ENCODE measurements at regions not wholly inside any gene's neighbourhood (a gene's known extent, or its start where the extent isn't known, plus 50 kb on each side); places are given as distances from the start of the nearest gene placed in this dataset.

DNA sequence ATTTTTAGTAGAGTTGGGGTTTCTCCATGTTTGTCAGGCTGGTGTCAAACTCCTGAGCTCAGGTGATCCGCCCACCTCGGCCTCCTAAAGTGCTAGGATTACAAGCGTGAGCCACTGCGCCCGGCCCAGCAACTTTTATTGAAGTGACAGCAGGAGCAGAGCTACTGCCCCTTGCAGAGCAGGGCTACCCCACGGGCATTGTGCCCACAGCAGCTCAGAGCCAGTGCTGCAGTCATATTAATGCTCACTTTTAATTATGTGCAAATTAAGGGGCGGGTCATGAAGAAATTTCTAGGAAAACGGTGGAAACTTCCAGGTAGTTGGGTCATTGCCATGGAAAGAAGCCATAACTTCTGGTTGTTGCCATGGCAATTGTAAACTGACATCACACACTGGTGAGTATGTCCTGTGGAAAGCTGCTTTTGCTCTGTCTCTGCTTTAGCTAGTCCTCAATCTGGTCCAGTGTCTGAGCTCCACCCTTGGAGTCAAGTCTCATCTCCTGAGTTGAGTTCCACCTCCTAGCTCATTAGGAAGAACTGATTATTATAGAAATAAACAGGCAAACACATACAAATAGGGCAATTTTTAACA is 127.3 kb upstream of the ADGRL4 start:
- TF ChIP-seq EZH2 (optimal IDR thresholded peaks at IDR 0.05; ENCODE audit: low read depth, low read length) = no peak
- TF ChIP-seq, protein P1, sequence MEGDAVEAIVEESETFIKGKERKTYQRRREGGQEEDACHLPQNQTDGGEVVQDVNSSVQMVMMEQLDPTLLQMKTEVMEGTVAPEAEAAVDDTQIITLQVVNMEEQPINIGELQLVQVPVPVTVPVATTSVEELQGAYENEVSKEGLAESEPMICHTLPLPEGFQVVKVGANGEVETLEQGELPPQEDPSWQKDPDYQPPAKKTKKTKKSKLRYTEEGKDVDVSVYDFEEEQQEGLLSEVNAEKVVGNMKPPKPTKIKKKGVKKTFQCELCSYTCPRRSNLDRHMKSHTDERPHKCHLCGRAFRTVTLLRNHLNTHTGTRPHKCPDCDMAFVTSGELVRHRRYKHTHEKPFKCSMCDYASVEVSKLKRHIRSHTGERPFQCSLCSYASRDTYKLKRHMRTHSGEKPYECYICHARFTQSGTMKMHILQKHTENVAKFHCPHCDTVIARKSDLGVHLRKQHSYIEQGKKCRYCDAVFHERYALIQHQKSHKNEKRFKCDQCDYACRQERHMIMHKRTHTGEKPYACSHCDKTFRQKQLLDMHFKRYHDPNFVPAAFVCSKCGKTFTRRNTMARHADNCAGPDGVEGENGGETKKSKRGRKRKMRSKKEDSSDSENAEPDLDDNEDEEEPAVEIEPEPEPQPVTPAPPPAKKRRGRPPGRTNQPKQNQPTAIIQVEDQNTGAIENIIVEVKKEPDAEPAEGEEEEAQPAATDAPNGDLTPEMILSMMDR (IDR thresholded peaks at IDR 0.05; ENCODE audit: low read length) = no peak

Measured in MM.1S (cell line).